ENCODE measurements at regions not wholly inside any gene's neighbourhood (a gene's known extent, or its start where the extent isn't known, plus 50 kb on each side); places are given as distances from the start of the nearest gene placed in this dataset.

- intact Hi-C loops (cut with DNase I), result no loop called here
- peak in 38 of 42 donors; percentile 7 to 83 (median 50) for DNase-seq
Observed at GRCh38 chr13:29993716-29994488, 143.5 kb upstream of the UBL3 start.

- intact Hi-C loops (cut with DNase I), result no loop called here
- peak in 1 of 42 donors; percentile 56 for DNase-seq
Observed at GRCh38 chr13:29993196-29993595, 142.8 kb upstream of the UBL3 start.

DNA sequence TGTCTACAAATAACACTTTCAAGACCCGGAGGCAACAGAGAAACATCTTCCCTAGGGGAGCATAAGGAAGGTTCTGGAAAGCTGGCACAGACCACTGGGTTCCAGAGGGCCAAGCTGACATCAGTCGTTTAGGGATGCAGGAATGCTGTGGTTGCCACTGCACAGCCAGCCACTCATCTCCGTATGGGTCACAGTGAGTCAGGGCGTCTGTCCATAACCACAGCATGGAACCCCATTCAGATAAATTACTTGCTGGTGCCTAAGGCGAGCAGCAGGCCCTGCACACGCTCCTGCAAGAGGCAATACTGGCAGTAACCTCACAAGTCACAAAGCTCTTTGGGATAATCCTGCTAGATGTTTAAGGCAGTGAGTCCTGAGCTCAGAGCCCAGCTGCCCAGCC, 140.9 kb upstream of the UBL3 start:
- no peak for DNase-seq
- intact Hi-C loops (cut with DNase I), result no loop called here

GRCh38 chr13:29987340-29987739, 136.9 kb upstream of the UBL3 start:
- no peak for DNase-seq
- intact Hi-C loops (cut with DNase I), result no loop called here

DNA sequence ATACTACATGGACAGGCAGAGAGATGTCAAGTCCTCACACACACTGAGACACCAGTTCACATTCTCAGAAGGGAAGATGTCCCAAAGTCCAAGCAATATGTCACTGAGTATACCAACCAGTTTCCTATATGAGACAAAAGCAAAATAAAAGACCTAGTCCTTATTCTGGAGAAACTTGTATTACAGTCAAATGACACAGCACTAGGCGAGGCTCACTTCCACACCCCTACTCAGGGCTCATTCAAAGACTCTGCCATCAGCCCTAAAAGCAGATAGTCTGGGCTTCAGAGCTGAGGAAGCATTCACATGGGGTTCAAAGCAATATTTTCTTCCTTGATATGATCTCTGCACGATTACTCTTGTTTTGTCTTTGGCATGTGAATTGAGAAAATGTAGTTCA, 129.9 kb upstream of the UBL3 start:
- intact Hi-C loops (cut with DNase I), result no loop called here
- no peak for DNase-seq

DNA sequence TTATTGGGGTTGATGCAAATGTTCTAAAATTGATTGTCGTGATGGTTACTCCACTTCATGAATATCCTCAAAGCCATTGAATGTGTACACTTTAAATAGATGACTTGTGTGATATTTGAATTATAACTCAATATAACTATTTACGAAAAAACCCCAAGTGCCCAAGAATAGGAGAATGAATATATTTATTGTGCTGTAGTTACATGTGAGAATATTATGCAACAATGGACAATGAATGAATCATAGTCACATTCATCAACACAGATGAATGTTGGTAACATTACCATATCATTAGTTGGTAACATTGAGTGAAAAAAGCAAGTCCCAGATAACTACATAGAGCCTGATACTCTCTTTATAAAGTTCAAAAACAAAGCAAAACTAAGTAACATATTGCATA, 127.8 kb upstream of the UBL3 start:
- intact Hi-C loops (cut with DNase I), result no loop called here
- DNase-seq, result no peak

DNA sequence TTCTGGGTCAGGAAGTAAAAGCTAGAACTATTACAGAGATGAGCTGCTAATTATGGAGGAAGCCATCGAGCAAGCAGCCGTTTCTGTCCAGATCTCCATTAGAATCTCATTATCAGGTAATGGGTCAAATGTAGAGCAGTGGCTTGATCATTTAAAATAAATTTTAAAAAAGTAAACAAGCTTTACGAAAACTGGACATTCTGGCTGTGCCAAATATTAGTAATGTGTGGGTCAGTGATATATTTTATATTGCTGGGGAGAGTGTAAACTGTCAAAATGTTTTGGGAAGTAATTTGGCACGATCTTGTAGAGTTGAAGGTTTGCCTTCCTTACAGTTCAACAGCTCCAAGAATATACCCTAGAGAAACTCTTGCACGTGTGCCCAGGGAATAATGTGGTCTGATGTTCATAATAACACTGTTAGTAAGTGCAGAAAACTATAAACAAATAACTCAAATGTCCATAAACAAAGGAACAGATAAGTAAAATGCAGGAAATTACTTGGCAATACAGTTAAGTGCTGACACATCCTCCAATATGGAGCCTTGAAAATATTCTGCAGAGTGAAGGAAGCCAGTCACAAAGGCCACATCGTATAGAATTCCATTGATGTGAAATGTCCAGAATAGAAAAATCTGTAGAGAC, 127.2 kb upstream of the UBL3 start:
- DNase-seq, result no peak
- intact Hi-C loops (cut with DNase I), result no loop called here

DNA sequence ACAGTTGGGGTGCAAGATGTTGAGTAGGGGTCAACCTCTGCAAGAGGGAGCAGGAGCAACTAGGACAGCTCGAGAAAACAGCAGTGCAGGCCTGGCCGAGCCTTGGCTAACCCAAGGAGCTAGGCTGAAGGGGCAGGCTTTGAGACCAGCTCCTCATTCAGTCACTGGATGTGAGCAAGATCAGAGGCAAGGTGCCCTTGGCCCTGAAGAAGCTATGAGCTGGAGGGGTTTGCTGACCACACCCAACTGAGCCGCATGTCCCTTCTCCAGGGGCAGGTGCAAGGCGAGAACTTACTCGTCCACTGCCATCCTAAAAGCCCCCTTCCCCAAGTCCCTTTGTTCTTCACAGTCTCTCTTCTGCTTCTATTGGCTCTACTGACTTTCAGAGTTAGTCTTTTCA, 126.1 kb upstream of the UBL3 start:
- DNase-seq, result no peak
- intact Hi-C loops (cut with DNase I), result no loop called here

DNA sequence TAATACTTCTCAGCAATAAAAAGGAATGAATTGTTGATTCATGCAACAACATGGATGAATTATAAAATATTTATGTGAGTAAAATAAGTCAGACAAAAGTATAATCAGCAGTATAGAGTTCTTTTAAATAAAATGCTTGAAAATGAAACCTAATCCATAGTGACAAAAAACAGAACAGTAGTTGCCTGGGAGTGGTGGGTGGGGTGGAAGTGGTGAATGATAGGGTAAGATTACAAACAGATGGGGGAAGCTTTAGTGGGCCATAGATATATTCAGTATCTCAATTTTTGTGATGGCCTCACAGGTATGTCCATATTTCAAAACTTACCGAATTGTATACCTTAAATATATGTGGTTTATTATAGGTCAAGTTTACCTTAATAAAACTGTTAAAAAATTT, 124.9 kb upstream of the UBL3 start:
- DNase-seq, result no peak
- intact Hi-C loops (cut with DNase I), result no loop called here

GRCh38 chr13:29969286-29969685, 118.9 kb upstream of the UBL3 start:
- intact Hi-C loops (cut with DNase I), result no loop called here
- no peak for DNase-seq

DNA sequence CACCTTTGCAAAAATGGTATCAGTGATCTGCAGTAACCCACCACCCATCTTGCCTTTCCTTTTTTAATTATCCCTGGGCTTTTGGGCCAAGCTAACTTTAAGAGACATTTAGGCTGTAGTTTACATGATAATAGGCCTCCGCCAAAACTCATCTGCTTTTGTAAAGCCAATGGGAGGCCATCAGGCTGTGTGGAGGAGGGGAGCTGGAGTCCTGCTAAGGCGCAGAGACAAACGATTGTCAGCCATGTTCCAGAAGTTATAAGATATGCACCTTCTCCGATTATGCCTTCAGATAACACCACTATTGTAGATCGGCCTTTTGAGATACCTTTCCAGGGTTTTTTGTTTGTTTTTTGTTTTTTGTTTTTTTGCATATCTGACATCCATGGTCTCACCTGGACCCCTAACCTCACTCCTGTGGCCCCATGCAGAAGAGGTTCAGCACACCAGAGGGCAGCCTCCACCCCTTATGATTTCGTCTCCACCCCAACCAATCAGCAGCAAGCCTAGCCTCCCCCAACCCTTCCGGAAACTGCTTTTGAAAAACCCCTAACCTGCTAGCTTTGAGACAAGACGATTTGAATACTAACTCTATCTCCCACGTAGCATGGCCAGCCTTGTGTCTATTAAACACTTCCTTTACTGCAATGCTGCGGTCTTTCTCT, 113.9 kb upstream of the UBL3 start:
- intact Hi-C loops (cut with DNase I), result no loop called here
- no peak for DNase-seq

- intact Hi-C loops (cut with DNase I), result no loop called here
- peak in 39 of 42 donors; percentile 20 to 91 (median 69) for DNase-seq
Observed at GRCh38 chr13:29963089-29963488, 112.7 kb upstream of the UBL3 start.

DNA sequence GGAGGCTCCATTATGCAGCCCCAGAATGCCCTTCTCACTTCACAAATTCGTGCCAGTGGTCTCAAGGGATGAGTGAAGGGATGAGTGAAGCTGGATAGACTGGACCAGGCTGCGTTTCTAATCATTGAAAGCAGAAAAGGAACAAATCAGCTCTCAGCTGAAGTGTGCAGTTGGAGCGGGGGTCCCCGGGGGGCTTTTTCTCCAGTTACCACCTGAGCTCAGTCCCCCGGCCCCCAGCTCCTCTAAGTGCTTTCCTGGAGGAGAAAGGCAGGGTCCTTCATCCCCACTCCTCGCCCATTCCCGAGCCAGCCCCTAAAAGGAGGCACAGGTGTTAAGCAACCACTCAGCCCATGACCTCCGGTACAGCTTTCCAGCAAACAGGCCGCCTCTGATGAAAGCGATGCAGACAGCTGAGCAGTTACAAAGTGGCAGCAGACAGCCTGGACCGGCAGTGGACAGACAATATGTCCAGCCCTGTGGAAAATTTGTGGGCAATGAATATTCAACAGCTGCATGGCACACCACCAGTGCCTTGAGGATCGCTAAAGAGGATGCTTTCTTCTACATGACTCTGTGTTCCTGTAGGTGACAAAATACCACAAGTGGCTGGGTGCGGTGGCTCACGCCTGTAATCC, 110.7 kb upstream of the UBL3 start:
- intact Hi-C loops (cut with DNase I), result no loop called here
- peak in 1 of 42 donors; percentile 35 for DNase-seq

GRCh38 chr13:29959603-29960002, 109.2 kb upstream of the UBL3 start:
- DNase-seq, result no peak
- intact Hi-C loops (cut with DNase I), result no loop called here

DNA sequence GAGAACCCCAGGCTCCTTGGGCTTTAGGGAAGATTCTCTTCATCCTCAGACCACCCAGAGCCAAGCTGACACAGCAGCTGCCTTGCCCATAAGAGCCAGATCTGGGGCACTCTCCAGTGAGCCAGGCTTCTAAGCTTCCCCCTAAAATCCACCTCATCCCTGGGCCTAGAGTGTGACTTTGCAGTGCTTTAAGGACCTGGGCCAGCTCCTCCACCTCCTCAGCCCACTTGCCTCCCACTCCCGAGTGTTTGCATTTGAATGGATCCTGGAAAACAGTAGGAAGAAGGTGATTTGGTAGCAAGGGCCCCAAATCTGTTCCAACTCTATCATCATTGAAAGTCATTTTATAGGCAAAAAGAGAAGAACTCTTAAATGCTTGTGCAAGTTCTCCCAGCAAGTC, 108.7 kb upstream of the UBL3 start:
- intact Hi-C loops (cut with DNase I), result no loop called here
- DNase-seq, result no peak

DNA sequence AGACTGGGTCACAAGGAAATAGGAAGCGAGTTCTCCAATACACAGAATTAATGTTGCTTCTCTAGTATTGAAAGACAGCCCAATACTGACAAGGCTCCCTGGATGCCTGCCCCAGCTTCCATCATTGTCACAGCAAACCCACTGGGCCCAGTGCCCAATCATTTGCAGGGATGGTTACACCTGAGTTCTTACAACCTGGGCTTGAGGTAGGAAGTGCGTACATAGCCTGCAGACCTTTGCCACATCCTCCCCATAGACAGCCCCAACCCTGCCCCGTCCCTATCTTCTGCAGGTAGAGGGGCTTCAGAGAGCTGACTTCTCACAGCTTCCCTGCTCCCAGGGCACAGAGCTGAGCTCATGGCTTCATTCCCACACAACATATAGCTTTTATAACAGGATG, 108.1 kb upstream of the UBL3 start:
- DNase-seq, result no peak
- intact Hi-C loops (cut with DNase I), result no loop called here

DNA sequence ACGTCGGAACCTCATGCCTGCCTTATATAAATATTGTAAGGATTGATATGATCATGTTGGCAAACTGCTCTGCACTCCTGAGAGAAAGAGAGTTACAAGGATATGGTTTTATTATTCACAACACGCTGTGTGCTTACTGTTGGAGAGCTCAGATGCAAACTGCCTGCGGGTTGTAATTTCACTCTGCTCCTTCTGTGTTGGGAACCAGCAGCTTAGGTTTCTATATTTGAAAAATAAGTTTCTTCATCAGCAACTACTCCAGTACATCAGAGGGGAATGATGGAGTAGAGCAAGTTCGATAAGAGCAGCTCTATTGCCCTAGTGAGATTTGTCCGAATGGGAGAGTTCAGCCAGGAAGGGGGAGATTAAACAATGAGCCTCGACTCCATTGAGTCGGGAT, 106.9 kb upstream of the UBL3 start:
- no peak for DNase-seq
- intact Hi-C loops (cut with DNase I), result no loop called here

DNA sequence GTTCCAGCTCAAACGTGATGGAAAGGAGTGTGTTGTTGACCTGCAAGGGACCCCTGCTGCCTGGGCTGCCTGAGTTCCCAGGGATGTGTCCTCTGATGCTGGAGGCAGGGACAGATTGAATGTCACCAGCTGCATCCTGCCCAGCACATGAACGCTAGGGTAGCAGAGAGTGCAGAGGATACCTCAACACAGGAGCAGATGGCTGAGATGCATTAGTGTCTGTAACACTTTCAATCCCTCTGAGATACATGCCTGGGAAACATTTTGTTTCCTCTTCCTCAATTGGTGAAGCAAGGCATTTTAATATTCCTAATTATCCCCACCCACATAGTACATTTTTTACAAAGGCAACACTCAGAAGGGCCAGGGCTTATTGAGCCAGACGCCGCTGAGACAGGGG, 106.4 kb upstream of the UBL3 start:
- no peak for DNase-seq
- intact Hi-C loops (cut with DNase I), result no loop called here

DNA sequence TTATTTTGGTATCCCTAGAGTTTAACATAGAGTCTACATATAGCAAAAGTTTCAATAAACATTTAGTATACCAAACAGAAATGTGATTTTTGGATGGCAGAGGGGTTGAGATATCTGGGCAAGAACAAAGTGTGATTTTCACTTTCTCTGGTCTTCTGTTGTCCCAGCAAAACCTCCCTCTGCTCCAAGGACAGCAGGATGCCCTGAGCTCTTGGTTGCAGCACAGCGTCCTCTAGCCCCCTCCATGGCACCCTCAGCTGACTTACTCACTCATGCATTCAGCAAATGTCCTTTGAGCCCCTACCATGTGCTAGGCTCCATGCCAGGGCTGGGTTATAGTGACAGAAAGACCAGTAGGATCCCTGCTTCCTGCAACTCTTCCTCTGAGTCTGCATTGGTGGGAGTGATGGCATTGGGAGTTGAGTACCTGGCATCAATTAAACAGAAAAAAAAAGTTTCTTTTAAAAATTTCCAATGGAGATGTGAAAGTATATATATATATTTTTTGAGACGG, 104.8 kb upstream of the UBL3 start:
- intact Hi-C loops (cut with DNase I), result no loop called here
- DNase-seq, result no peak
